ENCODE measurements at regions not wholly inside any gene's neighbourhood (a gene's known extent, or its start where the extent isn't known, plus 50 kb on each side); places are given as distances from the start of the nearest gene placed in this dataset.
"Not testable (repeated sequence)": the region's sequence is repeated elsewhere in the genome, so short reads cannot be mapped to it uniquely, and the experiment has no call there.

GRCh38 chr6:20341564-20341963, 60.1 kb upstream of the E2F3 start:
- Histone ChIP-seq H3K9me3 (ENCODE audit: control insufficient read depth, low read length) (no peaks in the 10 kb centered on the region), H3K4me1 (ENCODE audit: control insufficient read depth, insufficient read depth, low read length, poor library complexity, severe bottlenecking) (no peaks in the 10 kb centered on the region), H3K27ac (ENCODE audit: low read depth, low read length, severe bottlenecking) (no peak overlapping the region), H3K4me3 (ENCODE audit: extremely low read depth, insufficient read depth, low read length, poor library complexity, severe bottlenecking) (no peak overlapping the region), H3K36me3 (ENCODE audit: control insufficient read depth, insufficient read depth, low read length) (no peaks in the 10 kb centered on the region)
- 90 to 100% methylated on average over 1 of the region's 4 CpGs for WGBS, 2 experiments (ENCODE audit: insufficient coverage in 2 of 2)

GRCh38 chr6:20346948-20347347, 54.7 kb upstream of the E2F3 start:
- WGBS, 2 experiments (ENCODE audit: insufficient coverage in 2 of 2): 93% methylated on average over 2 of the region's 4 CpGs; no CpG with 5 or more reads in 1 of the 2 experiments
- H3K27ac ChIP-seq (ENCODE audit: low read depth, low read length, severe bottlenecking); H3K4me3 ChIP-seq (ENCODE audit: extremely low read depth, insufficient read depth, low read length, poor library complexity, severe bottlenecking); H3K9me3 ChIP-seq (ENCODE audit: control insufficient read depth, low read length); H3K4me1 ChIP-seq (ENCODE audit: control insufficient read depth, insufficient read depth, low read length, poor library complexity, severe bottlenecking); H3K36me3 ChIP-seq (ENCODE audit: control insufficient read depth, insufficient read depth, low read length): not testable (repeated sequence)

- Histone ChIP-seq H3K4me1 (ENCODE audit: control insufficient read depth, insufficient read depth, low read length, poor library complexity, severe bottlenecking) (no peaks in the 10 kb centered on the region), H3K27ac (ENCODE audit: low read depth, low read length, severe bottlenecking) (no peak overlapping the region), H3K36me3 (ENCODE audit: control insufficient read depth, insufficient read depth, low read length) (no peaks in the 10 kb centered on the region), H3K4me3 (ENCODE audit: extremely low read depth, insufficient read depth, low read length, poor library complexity, severe bottlenecking) (no peak overlapping the region), H3K9me3 (ENCODE audit: control insufficient read depth, low read length) (no peaks in the 10 kb centered on the region)
- 88 to 100% methylated on average over 2 to 3 of the region's 3 CpGs for WGBS, 2 experiments (ENCODE audit: insufficient coverage in 2 of 2)
These were observed 53.6 kb upstream of the E2F3 start for GRCh38 chr6:20348041-20348440.

GRCh38 chr6:20349225-20349624, 52.5 kb upstream of the E2F3 start:
- H3K9me3 ChIP-seq (ENCODE audit: control insufficient read depth, low read length): no peaks in the 10 kb centered on the region
- H3K36me3 ChIP-seq (ENCODE audit: control insufficient read depth, insufficient read depth, low read length): no peaks in the 10 kb centered on the region
- no peak overlapping the region for H3K4me3 ChIP-seq (ENCODE audit: extremely low read depth, insufficient read depth, low read length, poor library complexity, severe bottlenecking)
- 96 to 100% methylated on average over 3 of the region's 4 CpGs for WGBS, 2 experiments (ENCODE audit: insufficient coverage in 2 of 2)
- H3K4me1 ChIP-seq (ENCODE audit: control insufficient read depth, insufficient read depth, low read length, poor library complexity, severe bottlenecking): no peaks in the 10 kb centered on the region
- no peak overlapping the region for H3K27ac ChIP-seq (ENCODE audit: low read depth, low read length, severe bottlenecking)

GRCh38 chr6:20350215-20350614, 51.5 kb upstream of the E2F3 start:
- no peak overlapping the region for H3K4me3 ChIP-seq (ENCODE audit: extremely low read depth, insufficient read depth, low read length, poor library complexity, severe bottlenecking)
- no peaks in the 10 kb centered on the region for H3K4me1 ChIP-seq (ENCODE audit: control insufficient read depth, insufficient read depth, low read length, poor library complexity, severe bottlenecking)
- no peaks in the 10 kb centered on the region for H3K9me3 ChIP-seq (ENCODE audit: control insufficient read depth, low read length)
- 100% methylated on average over 1 of the region's 2 CpGs for WGBS, 2 experiments (ENCODE audit: insufficient coverage in 2 of 2)
- H3K27ac ChIP-seq (ENCODE audit: low read depth, low read length, severe bottlenecking): peak overlapping the region; percentile 30
- H3K36me3 ChIP-seq (ENCODE audit: control insufficient read depth, insufficient read depth, low read length): no peaks in the 10 kb centered on the region

- Histone ChIP-seq H3K4me3 (ENCODE audit: extremely low read depth, insufficient read depth, low read length, poor library complexity, severe bottlenecking) (no peak overlapping the region), H3K9me3 (ENCODE audit: control insufficient read depth, low read length) (no peaks in the 10 kb centered on the region), H3K4me1 (ENCODE audit: control insufficient read depth, insufficient read depth, low read length, poor library complexity, severe bottlenecking) (no peaks in the 10 kb centered on the region), H3K27ac (ENCODE audit: low read depth, low read length, severe bottlenecking) (no peak overlapping the region), H3K36me3 (ENCODE audit: control insufficient read depth, insufficient read depth, low read length) (no peaks in the 10 kb centered on the region)
- WGBS, 2 experiments (ENCODE audit: insufficient coverage in 2 of 2): 80 to 82% methylated on average over 2 to 3 of the region's 4 CpGs
These were observed 50.1 kb upstream of the E2F3 start for GRCh38 chr6:20351534-20351933.
